Stimulated activated naive CD8-positive, alpha-beta T cell treated with anti-CD3 and anti-CD28 coated beads, Interleukin-15, Interleukin-2, amounts not matched to agents 100 U/mL and 50 U/mL, for 24 hours (primary cell): ENCODE measurements at regions not wholly inside any gene's neighbourhood (a gene's known extent, or its start where the extent isn't known, plus 50 kb on each side); places are given as distances from the start of the nearest gene placed in this dataset.

Experiments used
- ATAC-seq: fragments of 150-1000 bp; cut with Tn5 transposase; one replicate; pipeline ENCODE4 v1.10.0; 2021
- DNase-seq: peaks from one replicate; pipeline ENCODE4 v3.0.0; 2021

DNA sequence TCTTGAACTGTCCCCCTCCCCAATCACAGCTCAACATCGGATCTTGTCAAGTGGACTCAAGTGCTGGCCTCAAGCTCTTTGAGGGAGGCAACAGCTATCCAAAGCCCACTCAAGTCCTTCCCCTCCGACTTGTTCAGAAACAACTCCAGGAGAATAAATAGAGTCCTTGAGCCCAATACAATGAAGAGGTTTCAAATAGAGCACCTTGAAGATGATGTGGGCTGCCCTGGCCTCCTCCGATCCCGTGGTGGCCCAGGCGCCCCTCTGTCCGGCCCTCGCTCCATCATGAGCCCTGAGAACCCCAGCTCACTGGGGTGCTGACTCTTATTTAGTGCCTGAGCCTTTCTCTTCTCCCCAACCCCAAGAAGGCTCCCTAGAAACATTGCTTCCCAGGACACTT is 164.3 kb upstream of the PMEPA1 start:
- DNase-seq = no peak
- ATAC-seq = no peak

DNA sequence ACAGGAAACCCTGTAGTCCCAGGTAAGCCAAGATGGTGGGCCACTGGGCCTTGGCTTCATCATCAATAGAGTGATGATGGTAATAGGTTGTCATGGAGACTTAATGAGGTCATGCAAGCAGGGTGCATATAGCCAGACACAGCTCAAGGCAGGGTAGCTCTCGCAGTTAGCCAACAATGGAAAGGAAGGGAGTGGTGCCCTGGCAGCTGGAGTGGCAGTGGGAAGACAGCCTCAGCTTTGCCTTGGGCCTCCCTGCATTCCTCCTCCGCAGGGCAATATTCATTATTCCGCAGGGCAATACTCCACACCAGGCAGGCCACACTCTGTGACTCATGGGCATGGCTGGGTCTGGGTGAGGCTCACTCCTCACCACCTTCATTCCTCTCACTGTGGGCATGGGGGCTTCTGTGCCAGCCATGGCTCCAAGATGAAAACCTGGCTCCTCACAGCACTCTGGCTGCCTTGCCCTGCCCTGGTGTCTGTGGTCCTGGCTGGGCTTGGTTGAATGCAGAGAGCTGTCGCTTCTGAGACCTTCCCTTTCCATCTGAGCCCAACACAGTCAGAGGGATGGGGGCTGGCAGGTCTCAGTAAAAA is 163.1 kb upstream of the PMEPA1 start:
- ATAC-seq (no peak), DNase-seq (no peak)

DNA sequence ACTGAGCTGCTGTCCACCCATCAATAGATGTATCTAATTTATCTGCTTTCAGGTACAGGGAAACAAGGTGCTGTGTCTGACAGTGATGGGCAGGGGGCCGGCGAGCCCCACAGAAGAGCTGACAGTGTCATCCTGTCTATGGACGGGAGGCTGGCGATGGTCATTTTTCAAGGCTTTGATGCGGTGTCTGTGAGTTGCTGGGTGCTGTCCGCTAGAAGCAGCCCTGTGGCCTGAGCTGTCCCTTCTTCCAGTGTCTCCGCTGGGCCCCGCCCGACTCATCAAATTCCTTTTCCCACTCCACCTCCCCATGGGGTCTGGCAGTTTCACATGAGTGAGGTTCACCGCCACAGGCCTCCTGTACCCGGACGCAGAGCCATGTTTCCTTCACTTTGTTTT is 161.4 kb upstream of the PMEPA1 start:
- DNase-seq (no peak), ATAC-seq (no peak)

DNA sequence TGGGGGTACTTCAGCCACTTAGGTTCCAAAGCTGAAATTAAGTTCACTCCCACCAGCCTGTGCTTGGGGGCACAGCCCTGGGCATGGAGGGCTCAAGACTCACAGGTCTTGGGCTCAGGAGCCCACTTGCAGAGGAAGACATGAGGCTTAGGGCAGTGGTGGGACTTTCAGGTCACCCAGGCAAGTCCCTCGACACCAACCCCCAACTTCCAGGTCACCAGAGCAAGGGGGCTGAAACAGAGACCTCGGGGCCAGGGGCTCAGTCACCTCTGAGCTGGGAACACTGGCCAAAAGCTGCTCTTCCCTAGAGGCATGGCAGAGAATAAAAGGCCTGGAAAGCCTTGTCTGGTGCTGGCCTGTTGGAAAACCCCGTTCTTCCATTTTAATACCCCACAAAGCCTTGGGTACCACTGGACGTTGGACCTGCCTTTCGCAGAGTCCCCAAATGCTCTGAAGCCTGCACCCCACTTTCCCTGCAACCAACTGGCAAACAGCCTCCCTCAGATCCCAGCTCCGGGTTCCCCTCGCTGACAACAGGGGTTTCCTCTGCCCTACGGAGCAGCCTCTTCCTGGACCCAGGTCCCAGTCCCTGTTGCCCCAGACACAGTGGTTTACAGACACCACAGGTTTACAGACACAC is 160.9 kb upstream of the PMEPA1 start:
- DNase-seq = no peak
- ATAC-seq = no peak

DNA sequence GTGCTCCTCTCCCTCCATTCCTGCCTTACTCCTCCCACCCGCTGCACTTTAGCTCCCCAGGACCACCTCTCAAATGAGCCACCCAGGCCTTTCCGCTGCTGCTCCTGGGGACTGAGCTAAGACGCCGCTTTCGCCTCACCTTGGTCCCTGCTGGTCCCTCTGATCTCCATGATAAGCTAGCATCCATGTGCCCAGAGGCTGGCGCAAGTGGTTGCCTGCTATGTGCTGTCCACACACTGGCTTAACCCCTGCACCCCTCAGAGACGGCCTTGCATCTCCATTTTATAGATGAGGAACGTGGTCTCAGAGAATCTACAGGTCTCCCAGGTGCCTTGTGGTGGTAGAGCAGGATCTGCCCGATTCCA is 160.1 kb upstream of the PMEPA1 start:
- ATAC-seq (no peak), DNase-seq (no peak)

DNA sequence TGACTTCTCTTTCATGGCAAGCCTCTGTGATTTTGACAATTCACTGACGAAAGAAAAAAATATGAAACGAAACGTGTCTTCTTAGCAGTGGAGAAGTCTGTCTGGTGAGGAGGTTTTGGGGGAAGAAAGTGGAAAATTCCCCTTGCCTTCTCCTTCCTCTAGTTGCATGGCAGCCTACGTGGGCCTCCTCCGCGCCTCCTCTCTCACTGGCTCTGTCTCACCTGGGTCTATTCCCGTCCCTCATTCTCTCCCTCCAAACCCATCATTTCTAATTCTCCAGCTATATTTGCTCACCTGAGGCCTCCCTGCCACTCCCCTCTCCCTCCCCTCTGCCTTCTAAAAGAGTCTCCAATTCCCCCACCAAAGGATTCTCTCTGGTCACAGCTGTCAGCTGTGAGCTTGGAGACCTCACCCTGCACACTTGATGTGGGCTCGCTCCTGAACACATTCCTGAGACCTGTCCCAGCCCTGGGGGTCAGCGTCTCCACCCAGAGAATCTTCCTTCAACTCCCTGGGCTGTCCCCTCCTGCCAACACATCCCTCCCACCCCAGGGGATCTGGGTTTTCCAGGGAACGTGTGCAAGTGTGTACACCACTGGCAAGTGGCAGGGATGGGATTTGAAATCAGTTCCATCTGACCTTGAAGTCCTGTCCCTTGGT is 159.6 kb upstream of the PMEPA1 start:
- no peak for ATAC-seq
- DNase-seq = no peak

DNA sequence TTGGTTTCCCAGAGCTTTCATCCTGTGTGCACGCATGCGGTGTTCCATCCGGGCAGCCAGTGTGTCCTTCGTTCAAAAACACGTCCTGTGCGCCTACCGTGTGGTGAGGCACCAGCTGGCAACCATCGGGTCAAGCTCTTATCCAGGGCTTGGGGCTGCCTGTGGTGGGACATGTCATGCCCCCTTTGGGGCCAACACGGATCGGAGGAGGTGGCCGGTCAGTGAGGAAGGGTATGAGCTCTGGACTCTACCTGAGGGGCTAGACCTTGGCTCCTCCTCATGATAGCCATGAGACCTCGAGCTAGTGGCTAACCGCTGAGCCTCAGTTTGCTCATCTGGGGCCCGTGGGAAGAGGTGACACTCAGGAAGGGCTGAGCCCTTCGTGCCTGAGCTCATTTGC is 158.5 kb upstream of the PMEPA1 start:
- ATAC-seq = no peak

DNA sequence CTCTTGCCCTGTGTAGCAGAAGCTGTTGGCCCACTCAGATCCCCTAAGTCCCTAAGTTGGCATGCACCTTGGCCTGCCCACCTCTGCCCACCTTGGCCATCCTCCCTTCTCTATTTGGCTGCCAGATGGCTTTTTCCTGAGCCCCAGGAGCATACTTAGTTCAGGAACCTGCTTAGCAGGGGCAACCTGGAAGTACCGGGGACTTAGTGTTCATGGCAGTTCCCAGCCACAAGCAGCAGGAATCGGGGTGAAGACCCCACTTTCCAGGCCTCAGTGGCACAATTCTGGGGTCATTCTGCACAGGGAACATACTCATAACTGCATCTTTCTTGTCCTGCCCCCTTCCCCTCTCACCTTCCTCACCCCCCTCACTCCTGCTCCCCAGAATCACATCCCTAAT is 158.0 kb upstream of the PMEPA1 start:
- DNase-seq = no peak
- no peak for ATAC-seq

More for the DNA sequence above, 158.5 kb upstream of the PMEPA1 start:
- DNase-seq = no peak

DNA sequence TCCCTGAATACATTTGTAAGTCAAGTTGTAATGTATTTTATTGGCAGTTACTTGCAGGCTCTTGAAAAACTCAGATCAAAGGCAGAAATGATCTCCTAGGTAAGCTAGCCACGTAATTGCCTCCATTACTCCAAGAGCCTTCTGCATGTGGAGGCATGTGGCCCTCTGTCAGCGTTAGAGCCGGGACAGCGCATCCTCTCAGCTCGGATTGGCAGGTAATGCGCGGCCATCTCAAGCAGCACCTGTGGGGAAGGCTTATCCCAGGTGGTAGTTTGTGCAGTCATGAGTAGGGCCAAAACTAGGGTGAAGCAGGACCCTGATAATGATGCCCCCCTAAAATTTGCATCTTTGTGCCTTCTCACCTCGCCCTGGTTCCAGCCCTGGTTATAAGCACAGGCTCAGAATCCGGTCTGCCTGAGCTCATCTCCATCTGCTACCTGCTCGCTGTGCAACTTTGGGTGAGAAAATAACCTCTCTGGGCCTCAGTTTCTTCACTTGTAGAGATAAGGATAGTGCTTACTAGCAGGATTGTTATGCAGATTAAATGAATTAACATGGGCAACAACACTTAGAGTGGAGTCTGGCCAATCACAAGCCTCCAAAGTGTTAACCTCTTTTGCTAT is 157.5 kb upstream of the PMEPA1 start:
- no peak for ATAC-seq
- no peak for DNase-seq

DNA sequence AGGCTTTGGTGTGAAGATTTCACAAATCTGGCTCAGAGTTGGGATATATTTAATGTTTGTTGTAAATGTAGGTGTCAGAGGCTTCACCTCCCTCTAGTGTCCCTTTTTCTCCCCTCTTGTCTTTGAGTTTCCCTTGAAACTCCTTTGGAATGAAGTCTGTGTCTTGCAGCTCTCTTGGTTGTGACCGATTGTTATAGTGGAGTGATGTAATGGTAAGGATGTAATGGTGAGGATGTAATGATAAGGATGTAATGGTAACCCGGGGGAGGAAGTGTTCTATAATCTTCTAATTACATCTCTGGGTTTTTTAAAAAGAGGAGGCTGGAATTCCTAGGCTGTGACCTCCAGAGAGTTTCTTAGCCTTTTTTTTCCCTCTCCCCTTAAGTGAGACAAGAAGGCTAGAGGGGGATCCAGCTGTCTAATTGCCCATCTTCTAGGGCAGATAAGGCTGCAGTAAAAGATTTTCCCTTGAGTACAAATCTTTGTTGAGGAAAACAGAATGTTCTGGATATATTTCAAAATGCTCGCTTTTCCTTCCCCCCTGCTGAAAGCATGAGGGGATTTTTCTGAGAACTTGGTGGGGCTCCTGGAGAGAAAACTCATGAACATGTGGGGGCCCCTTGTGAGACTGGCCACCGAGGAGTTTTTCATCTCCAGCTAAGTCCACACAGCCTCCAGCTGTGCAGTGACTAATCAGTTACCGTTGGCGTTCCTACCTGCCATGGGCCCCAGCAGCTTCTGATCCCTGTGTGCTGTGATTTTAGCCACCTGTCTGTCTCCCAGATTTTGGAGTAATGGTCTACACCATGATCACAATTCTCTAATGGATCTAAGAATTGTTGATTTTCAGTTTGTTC is 156.7 kb upstream of the PMEPA1 start:
- no peak for ATAC-seq

DNA sequence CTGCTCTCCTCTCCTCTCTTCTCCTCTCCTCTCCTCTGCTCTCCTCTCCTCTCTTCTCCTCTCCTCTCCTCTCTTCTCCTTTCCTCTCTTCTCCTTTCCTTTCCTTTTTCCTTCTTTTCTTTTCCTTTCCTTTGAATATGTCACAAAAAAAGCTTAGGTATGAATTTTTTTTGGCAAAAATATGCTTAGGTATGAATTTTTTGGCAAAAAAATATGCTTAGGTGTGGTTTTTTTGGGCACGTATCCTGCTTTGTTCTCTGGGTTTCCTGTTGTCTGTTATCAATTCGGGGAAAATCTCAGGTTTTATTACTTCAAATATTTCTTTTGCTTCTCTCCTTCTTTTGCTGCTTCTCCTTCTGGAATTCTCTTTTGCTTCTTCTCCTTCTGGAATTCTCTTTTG is 155.5 kb upstream of the PMEPA1 start:
- DNase-seq = no peak
- no peak for ATAC-seq

More for the DNA sequence above, 156.7 kb upstream of the PMEPA1 start:
- DNase-seq = no peak

DNA sequence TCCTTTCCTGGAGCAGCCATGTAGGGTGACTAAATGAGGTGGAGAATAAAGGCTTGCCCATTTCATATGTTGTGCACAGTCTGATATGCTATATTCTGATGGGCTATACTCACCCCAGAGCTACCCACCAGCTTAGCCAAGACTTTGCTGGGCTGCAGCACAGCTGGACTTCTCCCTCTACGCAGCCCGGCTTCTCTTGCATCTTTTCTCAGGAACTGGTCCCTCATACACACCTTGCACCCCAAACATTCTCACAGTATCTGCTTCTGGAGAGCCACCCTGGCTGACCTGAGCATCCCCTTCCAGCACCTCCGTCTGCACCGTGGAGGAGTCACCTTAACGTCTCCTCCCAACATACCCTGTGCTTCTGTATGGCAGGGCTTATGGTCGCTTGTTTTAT is 150.8 kb upstream of the PMEPA1 start:
- ATAC-seq (no peak), DNase-seq (no peak)

DNA sequence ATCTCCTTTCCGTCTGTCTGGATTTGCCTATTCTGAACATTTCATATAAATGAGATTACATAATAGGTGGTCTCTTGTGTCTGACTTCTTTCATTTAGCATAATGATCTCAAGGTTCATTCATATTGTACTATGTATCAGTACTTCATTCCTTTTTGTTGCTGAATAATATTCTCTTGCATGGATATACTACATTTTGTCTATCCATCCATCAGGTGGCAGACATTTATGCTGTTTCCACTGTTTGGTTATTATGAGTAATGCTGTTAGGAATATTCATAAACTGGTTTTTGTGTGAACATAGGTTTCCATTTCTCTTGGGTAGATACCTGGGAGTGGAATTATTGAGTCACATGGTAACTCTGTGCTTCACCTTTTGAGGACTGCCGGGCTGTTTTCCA is 148.2 kb upstream of the PMEPA1 start:
- no peak for DNase-seq
- no peak for ATAC-seq

DNA sequence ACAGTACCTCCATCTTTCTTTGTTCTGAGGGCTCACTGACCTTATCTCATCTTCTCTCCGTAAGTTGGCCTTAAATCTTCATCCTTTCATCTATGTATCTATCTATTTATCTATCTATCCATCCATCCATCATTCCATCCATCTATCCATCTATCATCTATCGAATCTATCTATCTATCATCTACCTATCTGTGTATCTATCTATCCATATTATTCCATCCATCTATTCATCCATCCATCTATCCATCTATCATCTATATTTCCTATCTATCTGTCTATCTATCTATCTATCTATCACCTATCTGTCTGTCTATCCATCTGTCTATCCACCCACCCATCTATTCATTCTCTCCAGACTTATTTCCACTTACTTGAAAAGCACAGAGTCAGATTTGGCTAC is 147.3 kb upstream of the PMEPA1 start:
- DNase-seq = no peak

DNA sequence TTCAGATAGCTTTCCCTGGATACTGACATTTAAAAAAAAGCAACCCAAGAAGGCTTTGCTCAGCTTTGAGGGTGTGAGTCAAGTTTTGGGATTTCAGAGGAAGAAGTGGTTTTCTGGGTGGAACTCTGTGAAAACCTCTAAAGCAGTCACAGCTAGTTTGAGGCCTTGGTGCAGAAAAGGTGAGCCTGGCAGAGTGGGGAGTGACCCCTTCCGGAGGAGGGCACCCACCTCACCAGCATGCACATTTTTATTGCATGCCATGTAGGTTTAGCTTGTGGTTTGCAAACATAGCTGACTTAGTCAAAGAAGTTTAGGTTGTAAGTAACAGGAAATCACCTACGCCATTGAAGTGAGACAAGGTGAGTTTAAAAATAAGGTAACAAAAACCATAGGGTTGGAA is 146.8 kb upstream of the PMEPA1 start:
- peak; percentile 57 for ATAC-seq
- DNase-seq = no peak

More for the DNA sequence above, 147.3 kb upstream of the PMEPA1 start:
- no peak for ATAC-seq

DNA sequence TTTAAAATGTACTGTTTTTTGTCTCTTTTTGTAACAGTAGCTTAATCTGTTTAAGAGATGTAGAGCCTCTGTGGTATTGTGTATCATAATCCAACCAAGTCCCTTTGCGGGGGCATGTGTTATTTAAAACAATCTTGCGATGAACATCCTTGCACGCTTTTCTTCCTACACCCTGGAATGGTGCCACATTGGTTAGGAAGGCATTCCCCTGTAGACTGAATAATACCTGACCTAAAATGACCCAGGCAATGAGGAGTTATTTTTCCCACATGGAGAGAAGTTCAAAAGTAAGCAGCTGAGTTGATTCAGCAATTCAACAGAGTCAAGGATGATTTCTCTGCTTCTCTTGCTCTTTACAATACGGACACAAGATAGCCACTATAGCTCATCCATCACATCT is 142.0 kb upstream of the PMEPA1 start:
- ATAC-seq (no peak), DNase-seq (no peak)

DNA sequence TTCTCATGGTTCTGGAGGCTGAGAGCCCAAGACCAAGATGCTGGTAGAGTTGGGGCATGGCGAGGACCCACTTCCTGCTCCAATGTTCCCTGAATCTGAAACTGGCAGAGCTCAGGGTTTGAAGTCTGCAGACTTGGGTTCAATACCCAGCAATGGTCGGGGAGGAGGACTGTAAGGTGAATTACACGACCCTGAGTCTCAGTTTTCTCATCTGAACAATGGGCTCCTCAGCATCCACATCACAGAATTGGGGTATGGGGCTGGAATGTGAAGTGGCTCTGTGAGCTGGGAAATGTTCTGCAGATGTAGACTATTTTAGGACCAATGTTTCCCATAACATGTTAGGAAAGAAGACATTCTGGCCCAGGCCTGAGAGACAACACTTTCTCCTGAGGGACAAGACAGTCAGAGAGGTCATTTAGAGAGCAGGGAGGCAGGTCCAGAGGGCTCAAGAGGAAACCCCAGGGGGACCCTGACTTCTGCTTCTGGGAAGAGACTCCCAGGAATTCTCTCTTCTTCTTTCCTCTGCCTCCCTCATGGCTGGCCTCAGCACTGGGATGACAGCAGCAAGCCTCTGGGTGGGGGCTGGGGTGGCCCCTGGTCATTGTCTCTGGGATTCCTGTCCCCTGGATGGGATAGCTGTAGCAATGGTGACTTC is 141.3 kb upstream of the PMEPA1 start:
- no peak for DNase-seq
- ATAC-seq = no peak

DNA sequence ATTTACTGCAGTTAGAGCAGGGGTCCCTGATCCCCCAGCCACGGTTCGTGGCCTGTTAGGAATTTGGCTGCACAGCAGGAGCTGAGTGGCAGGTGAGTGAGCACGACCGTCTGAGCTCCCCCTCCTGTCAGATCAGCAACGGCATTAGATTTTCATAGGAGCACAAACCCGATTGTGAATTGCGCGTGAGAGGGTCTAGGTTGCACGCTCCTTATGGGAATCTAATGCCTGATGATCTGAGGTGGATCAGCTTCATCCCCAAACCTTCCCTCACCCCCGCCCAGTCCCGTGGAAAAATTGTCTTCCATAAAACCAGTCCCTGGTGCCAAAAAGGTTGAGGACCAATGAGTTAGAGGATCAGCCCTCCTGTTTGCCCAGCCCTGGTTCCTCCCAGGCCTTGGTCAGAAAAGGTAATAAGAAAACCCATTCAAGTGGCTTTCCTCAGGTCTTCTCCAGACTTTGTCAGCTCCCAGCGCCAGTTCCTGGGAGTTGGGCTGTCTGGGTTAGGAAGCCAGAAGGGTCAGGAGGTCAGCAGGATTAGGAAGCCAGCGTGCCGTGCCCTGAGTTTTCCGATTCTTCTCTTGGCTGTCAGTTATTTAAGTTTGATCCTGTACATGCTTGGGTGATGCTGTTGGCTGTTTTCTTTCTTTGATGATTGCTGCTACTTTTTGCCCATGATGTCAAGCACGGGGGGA is 139.9 kb upstream of the PMEPA1 start:
- ATAC-seq = no peak

DNA sequence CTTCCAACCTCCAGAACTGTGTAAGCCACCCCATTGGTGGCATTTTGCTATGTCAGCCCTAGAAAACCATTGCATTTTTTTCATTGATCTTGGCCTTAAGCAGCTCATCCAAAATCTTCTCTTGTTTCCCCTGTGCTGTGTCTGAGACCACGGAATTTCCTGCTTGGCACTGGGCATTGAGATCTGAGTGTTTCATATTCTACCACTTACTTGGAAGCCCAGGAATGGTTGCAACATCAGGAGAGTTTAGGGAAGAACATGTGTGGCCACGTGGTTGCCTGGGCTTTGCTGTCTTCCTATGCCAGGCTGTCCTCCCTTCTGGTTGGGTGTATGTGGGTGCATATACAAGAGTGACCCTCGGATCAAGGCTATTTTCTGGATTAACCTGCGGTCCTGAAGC is 139.3 kb upstream of the PMEPA1 start:
- ATAC-seq (no peak), DNase-seq (no peak)

More for the DNA sequence above, 139.9 kb upstream of the PMEPA1 start:
- no peak for DNase-seq

DNA sequence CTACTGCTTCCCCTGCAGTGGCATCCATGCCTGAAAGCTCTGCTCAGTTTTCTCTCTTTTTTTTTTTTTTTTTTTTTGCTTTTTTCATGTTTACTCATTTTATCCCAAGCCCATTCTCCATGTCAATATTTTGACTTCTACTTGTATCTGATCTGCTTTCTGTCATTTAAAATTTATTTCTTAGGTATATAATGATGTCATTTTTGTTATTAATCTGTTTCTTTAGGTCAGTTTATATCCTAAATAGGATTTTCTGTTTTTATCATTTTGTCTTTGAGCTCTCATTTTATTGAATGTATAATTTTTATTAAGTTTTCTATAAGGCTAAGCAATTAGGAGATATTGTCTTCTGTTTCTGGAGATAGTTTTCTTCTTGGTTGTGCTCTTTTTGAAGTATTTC is 138.5 kb upstream of the PMEPA1 start:
- no peak for DNase-seq
- ATAC-seq = no peak

DNA sequence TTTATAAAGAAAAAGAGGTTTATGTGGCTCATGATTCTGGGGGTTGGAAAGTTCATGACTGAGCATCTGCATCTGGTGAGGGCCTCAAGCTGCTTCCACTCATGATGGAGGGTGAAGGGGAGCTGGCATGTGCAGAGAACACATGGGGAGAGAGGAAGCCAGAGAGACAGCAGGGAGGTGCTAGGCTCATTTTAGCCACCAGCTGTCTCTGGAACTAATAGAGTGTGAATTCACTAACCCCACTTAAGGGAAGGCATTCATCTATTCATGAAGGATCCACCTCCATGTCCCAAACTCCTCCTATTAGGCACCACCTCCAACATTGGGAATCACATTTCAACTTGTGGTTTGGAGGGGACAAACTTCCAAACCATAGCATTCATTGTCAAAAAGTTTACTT is 137.3 kb upstream of the PMEPA1 start:
- DNase-seq (no peak), ATAC-seq (no peak)
